ENCODE measurements at regions not wholly inside any gene's neighbourhood (a gene's known extent, or its start where the extent isn't known, plus 50 kb on each side); places are given as distances from the start of the nearest gene placed in this dataset.

- no peak for DNase-seq
- no peak for ATAC-seq (ENCODE audit: insufficient read depth, low FRiP score)
- WGBS, 2 donors: 82 to 85% methylated on average over 8 of the region's 8 CpGs
Observed at GRCh38 chr6:105619971-105620741, 217.3 kb upstream of the PREP start.

GRCh38 chr6:105618247-105618646 is 215.4 kb upstream of the PREP start:
- no peak overlapping the region for H3K4me3 ChIP-seq
- H3K36me3 ChIP-seq (ENCODE audit: control insufficient read depth in 4 of 4, insufficient read depth in 4 of 4, low read length in 4 of 4): peaks cover 0 to 1% (median 0%) of the 10 kb centered on the region in 4 donors
- H3K27ac ChIP-seq (ENCODE audit: low read depth in 1 of 2, low read length in 1 of 2): no peak overlapping the region
- no peaks in the 10 kb centered on the region for H3K4me1 ChIP-seq (ENCODE audit: control insufficient read depth in 5 of 5, insufficient read depth in 5 of 5, low read length in 5 of 5)
- no peak for DNase-seq
- H3K9ac ChIP-seq (ENCODE audit: insufficient read depth in 1 of 2, low read length in 2 of 2): no peak overlapping the region
- peaks cover 0 to 3% (median 0%) of the 10 kb centered on the region in 4 donors for H3K9me3 ChIP-seq (ENCODE audit: control insufficient read depth in 4 of 4, insufficient read depth in 3 of 4, low read length in 3 of 4)
- no peak for TF ChIP-seq CTCF (IDR thresholded peaks at IDR 0.05; ENCODE audit: control extremely low read depth, extremely low read depth)
- ATAC-seq (ENCODE audit: insufficient read depth, low FRiP score): no peak
- WGBS, 2 donors: 96 to 100% methylated on average over 1 of the region's 1 CpG
- no peaks in the 10 kb centered on the region for H3K27me3 ChIP-seq (ENCODE audit: control insufficient read depth in 3 of 3, insufficient read depth in 3 of 3, low read length in 2 of 3)

More at GRCh38 chr6:105619971-105620741, 217.3 kb upstream of the PREP start:
- Histone ChIP-seq H3K27ac (ENCODE audit: low read depth in 1 of 2, low read length in 1 of 2) (no peak overlapping the region), H3K4me3 (no peak overlapping the region), H3K9ac (ENCODE audit: insufficient read depth in 1 of 2, low read length in 2 of 2) (no peak overlapping the region), H3K27me3 (ENCODE audit: control insufficient read depth in 3 of 3, insufficient read depth in 3 of 3, low read length in 2 of 3) (no peaks in the 10 kb centered on the region), H3K36me3 (ENCODE audit: control insufficient read depth in 4 of 4, insufficient read depth in 4 of 4, low read length in 4 of 4) (peaks cover 0 to 1% (median 0%) of the 10 kb centered on the region in 4 donors), H3K4me1 (ENCODE audit: control insufficient read depth in 5 of 5, insufficient read depth in 5 of 5, low read length in 5 of 5) (no peaks in the 10 kb centered on the region), H3K9me3 (ENCODE audit: control insufficient read depth in 4 of 4, insufficient read depth in 3 of 4, low read length in 3 of 4) (peaks cover 0 to 3% (median 0%) of the 10 kb centered on the region in 4 donors)
- no peak for TF ChIP-seq CTCF (IDR thresholded peaks at IDR 0.05; ENCODE audit: control extremely low read depth, extremely low read depth)

GRCh38 chr6:105616521-105616920 is 213.6 kb upstream of the PREP start:
- H3K4me3 ChIP-seq: no peak overlapping the region
- no peak for TF ChIP-seq CTCF (IDR thresholded peaks at IDR 0.05; ENCODE audit: control extremely low read depth, extremely low read depth)
- H3K27me3 ChIP-seq (ENCODE audit: control insufficient read depth in 3 of 3, insufficient read depth in 3 of 3, low read length in 2 of 3): no peaks in the 10 kb centered on the region
- ATAC-seq (ENCODE audit: insufficient read depth, low FRiP score) (no peak), DNase-seq (no peak)
- H3K9ac ChIP-seq (ENCODE audit: insufficient read depth in 1 of 2, low read length in 2 of 2): no peak overlapping the region
- peaks cover 0 to 3% (median 0%) of the 10 kb centered on the region in 4 donors for H3K9me3 ChIP-seq (ENCODE audit: control insufficient read depth in 4 of 4, insufficient read depth in 3 of 4, low read length in 3 of 4)
- no peak overlapping the region for H3K27ac ChIP-seq (ENCODE audit: low read depth in 1 of 2, low read length in 1 of 2)
- peaks cover 0 to 1% (median 0%) of the 10 kb centered on the region in 4 donors for H3K36me3 ChIP-seq (ENCODE audit: control insufficient read depth in 4 of 4, insufficient read depth in 4 of 4, low read length in 4 of 4)
- no peaks in the 10 kb centered on the region for H3K4me1 ChIP-seq (ENCODE audit: control insufficient read depth in 5 of 5, insufficient read depth in 5 of 5, low read length in 5 of 5)
